ENCODE measurements at regions not wholly inside any gene's neighbourhood (a gene's known extent, or its start where the extent isn't known, plus 50 kb on each side); places are given as distances from the start of the nearest gene placed in this dataset.
"Not testable (repeated sequence)": the region's sequence is repeated elsewhere in the genome, so short reads cannot be mapped to it uniquely, and the experiment has no call there.

- no peak for DNase-seq (ENCODE audit: low read depth in 3 of 3)
Measured at GRCh38 chr12:89827592-89827991, 119.0 kb upstream of the ATP2B1 start.

- DNase-seq (ENCODE audit: low read depth in 3 of 3) = no peak
Measured at GRCh38 chr12:89826468-89826867, 117.8 kb upstream of the ATP2B1 start.

GRCh38 chr12:89825591-89826449 is 117.2 kb upstream of the ATP2B1 start:
- DNase-seq (ENCODE audit: low read depth in 3 of 3) = no peak

GRCh38 chr12:89824822-89825221 is 116.2 kb upstream of the ATP2B1 start:
- no peak for DNase-seq (ENCODE audit: low read depth in 3 of 3)

GRCh38 chr12:89822992-89823391 is 114.4 kb upstream of the ATP2B1 start:
- not testable (repeated sequence) for DNase-seq (ENCODE audit: low read depth in 3 of 3)

- DNase-seq (ENCODE audit: low read depth in 3 of 3) = no peak
Measured at GRCh38 chr12:89821896-89822295, 113.3 kb upstream of the ATP2B1 start.

- no peak for DNase-seq (ENCODE audit: low read depth in 3 of 3)
Measured at GRCh38 chr12:89817501-89818226, 109.0 kb upstream of the ATP2B1 start.

- DNase-seq (ENCODE audit: low read depth in 3 of 3) = no peak
Measured at GRCh38 chr12:89815225-89815624, 106.6 kb upstream of the ATP2B1 start.

GRCh38 chr12:89803412-89803811 is 94.8 kb upstream of the ATP2B1 start:
- no peak for DNase-seq (ENCODE audit: low read depth in 3 of 3)

GRCh38 chr12:89801284-89801683 is 92.6 kb upstream of the ATP2B1 start:
- DNase-seq (ENCODE audit: low read depth in 3 of 3) = no peak

- no peak for DNase-seq (ENCODE audit: low read depth in 3 of 3)
Measured at GRCh38 chr12:89800435-89800834, 91.8 kb upstream of the ATP2B1 start.

- DNase-seq (ENCODE audit: low read depth in 3 of 3) = no peak
Measured at GRCh38 chr12:89799316-89799715, 90.7 kb upstream of the ATP2B1 start.

GRCh38 chr12:89797436-89797835 is 88.8 kb upstream of the ATP2B1 start:
- no peak for DNase-seq (ENCODE audit: low read depth in 3 of 3)

GRCh38 chr12:89796798-89797382 is 88.3 kb upstream of the ATP2B1 start:
- DNase-seq (ENCODE audit: low read depth in 3 of 3) = no peak

- no peak for DNase-seq (ENCODE audit: low read depth in 3 of 3)
Measured at GRCh38 chr12:89793946-89794345, 85.3 kb upstream of the ATP2B1 start.

- DNase-seq (ENCODE audit: low read depth in 3 of 3) = no peak
Measured at GRCh38 chr12:89791286-89791685, 82.6 kb upstream of the ATP2B1 start.

GRCh38 chr12:89789862-89790261 is 81.2 kb upstream of the ATP2B1 start:
- no peak for DNase-seq (ENCODE audit: low read depth in 3 of 3)

GRCh38 chr12:89787763-89788162 is 79.1 kb upstream of the ATP2B1 start:
- no peak for DNase-seq (ENCODE audit: low read depth in 3 of 3)

- DNase-seq (ENCODE audit: low read depth in 3 of 3) = no peak
Measured at GRCh38 chr12:89786177-89786810, 77.7 kb upstream of the ATP2B1 start.

- DNase-seq (ENCODE audit: low read depth in 3 of 3) = no peak
Measured at GRCh38 chr12:89783359-89784060, 74.9 kb upstream of the ATP2B1 start.

- DNase-seq (ENCODE audit: low read depth in 3 of 3) = no peak
Measured at GRCh38 chr12:89782807-89783206, 74.2 kb upstream of the ATP2B1 start.
